ENCODE measurements at regions not wholly inside any gene's neighbourhood (a gene's known extent, or its start where the extent isn't known, plus 50 kb on each side); places are given as distances from the start of the nearest gene placed in this dataset.

GRCh38 chr5:155767470-155767869 lies 559.5 kb upstream of the SGCD start:
- TF ChIP-seq OSR1 (CRISPR knock-in tag; IDR thresholded peaks at IDR 0.05) (no peak), ZNF70 (CRISPR knock-in tag; IDR thresholded peaks at IDR 0.05) (no peak), RARB (CRISPR knock-in tag; IDR thresholded peaks at IDR 0.05) (no peak), GLIS3 (CRISPR knock-in tag; IDR thresholded peaks at IDR 0.05) (no peak), TCF4 (CRISPR knock-in tag; IDR thresholded peaks at IDR 0.05; ENCODE audit: borderline replicate concordance) (no peak), PPARA (CRISPR knock-in tag; IDR thresholded peaks at IDR 0.05; ENCODE audit: borderline replicate concordance) (no peak), CSDC2 (CRISPR knock-in tag; IDR thresholded peaks at IDR 0.05) (no peak), ZNF8 (CRISPR knock-in tag; IDR thresholded peaks at IDR 0.05) (no peak), ARNTL (CRISPR knock-in tag; IDR thresholded peaks at IDR 0.05; ENCODE audit: borderline replicate concordance, low read depth) (no peak), ZC3H10 (CRISPR knock-in tag; IDR thresholded peaks at IDR 0.05) (no peak), CREB5 (CRISPR knock-in tag; IDR thresholded peaks at IDR 0.05; ENCODE audit: low read depth) (no peak), SNAI2 (CRISPR knock-in tag; IDR thresholded peaks at IDR 0.05) (no peak), ZFP30 (CRISPR knock-in tag; IDR thresholded peaks at IDR 0.05) (no peak), ZNF565 (CRISPR knock-in tag; conservative IDR thresholded peaks at IDR 0.05; ENCODE audit: low read depth) (no peak), PATZ1 (CRISPR knock-in tag; IDR thresholded peaks at IDR 0.05; ENCODE audit: borderline replicate concordance) (no peak), ZFP3 (CRISPR knock-in tag; IDR thresholded peaks at IDR 0.05) (no peak), BACH2 (CRISPR knock-in tag; IDR thresholded peaks at IDR 0.05; ENCODE audit: borderline replicate concordance) (no peak)
- TF ChIP-seq, protein P1, sequence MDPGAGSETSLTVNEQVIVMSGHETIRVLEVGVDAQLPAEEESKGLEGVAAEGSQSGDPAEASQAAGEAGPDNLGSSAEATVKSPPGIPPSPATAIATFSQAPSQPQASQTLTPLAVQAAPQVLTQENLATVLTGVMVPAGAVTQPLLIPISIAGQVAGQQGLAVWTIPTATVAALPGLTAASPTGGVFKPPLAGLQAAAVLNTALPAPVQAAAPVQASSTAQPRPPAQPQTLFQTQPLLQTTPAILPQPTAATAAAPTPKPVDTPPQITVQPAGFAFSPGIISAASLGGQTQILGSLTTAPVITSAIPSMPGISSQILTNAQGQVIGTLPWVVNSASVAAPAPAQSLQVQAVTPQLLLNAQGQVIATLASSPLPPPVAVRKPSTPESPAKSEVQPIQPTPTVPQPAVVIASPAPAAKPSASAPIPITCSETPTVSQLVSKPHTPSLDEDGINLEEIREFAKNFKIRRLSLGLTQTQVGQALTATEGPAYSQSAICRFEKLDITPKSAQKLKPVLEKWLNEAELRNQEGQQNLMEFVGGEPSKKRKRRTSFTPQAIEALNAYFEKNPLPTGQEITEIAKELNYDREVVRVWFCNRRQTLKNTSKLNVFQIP (CRISPR knock-in tag; IDR thresholded peaks at IDR 0.05; ENCODE audit: borderline replicate concordance, low read depth) = no peak
- TF ChIP-seq, protein P2, sequence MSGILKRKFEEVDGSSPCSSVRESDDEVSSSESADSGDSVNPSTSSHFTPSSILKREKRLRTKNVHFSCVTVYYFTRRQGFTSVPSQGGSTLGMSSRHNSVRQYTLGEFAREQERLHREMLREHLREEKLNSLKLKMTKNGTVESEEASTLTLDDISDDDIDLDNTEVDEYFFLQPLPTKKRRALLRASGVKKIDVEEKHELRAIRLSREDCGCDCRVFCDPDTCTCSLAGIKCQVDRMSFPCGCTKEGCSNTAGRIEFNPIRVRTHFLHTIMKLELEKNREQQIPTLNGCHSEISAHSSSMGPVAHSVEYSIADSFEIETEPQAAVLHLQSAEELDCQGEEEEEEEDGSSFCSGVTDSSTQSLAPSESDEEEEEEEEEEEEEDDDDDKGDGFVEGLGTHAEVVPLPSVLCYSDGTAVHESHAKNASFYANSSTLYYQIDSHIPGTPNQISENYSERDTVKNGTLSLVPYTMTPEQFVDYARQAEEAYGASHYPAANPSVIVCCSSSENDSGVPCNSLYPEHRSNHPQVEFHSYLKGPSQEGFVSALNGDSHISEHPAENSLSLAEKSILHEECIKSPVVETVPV (CRISPR knock-in tag; IDR thresholded peaks at IDR 0.05) = no peak
- ATAC-seq = no peak

GRCh38 chr5:155768332-155768731 lies 558.6 kb upstream of the SGCD start:
- no peak for ATAC-seq
- TF ChIP-seq ZFP30 (CRISPR knock-in tag; IDR thresholded peaks at IDR 0.05) = no peak
- no peak for TF ChIP-seq SNAI2 (CRISPR knock-in tag; IDR thresholded peaks at IDR 0.05)
- no peak for TF ChIP-seq ZNF565 (CRISPR knock-in tag; conservative IDR thresholded peaks at IDR 0.05; ENCODE audit: low read depth)
- no peak for TF ChIP-seq ZFP3 (CRISPR knock-in tag; IDR thresholded peaks at IDR 0.05)
- no peak for TF ChIP-seq TOX (CRISPR knock-in tag; IDR thresholded peaks at IDR 0.05; ENCODE audit: borderline replicate concordance)
- no peak for TF ChIP-seq CREB5 (CRISPR knock-in tag; IDR thresholded peaks at IDR 0.05; ENCODE audit: low read depth)
- TF ChIP-seq OSR1 (CRISPR knock-in tag; IDR thresholded peaks at IDR 0.05) = no peak
- TF ChIP-seq CSDC2 (CRISPR knock-in tag; IDR thresholded peaks at IDR 0.05) = no peak
- TF ChIP-seq TCF4 (CRISPR knock-in tag; IDR thresholded peaks at IDR 0.05; ENCODE audit: borderline replicate concordance) = no peak
- no peak for TF ChIP-seq ZNF8 (CRISPR knock-in tag; IDR thresholded peaks at IDR 0.05)
- TF ChIP-seq ARNTL (CRISPR knock-in tag; IDR thresholded peaks at IDR 0.05; ENCODE audit: borderline replicate concordance, low read depth) = no peak

GRCh38 chr5:155772009-155772662 lies 554.8 kb upstream of the SGCD start:
- no peak for ATAC-seq
- TF ChIP-seq SNAI2 (CRISPR knock-in tag; IDR thresholded peaks at IDR 0.05) (no peak), TOX (CRISPR knock-in tag; IDR thresholded peaks at IDR 0.05; ENCODE audit: borderline replicate concordance) (no peak)

Measured in SK-N-SH treated with all-trans-retinoic acid at 6 μM for 48 hours (cell line).